ENCODE measurements at regions not wholly inside any gene's neighbourhood (a gene's known extent, or its start where the extent isn't known, plus 50 kb on each side); places are given as distances from the start of the nearest gene placed in this dataset.

DNA sequence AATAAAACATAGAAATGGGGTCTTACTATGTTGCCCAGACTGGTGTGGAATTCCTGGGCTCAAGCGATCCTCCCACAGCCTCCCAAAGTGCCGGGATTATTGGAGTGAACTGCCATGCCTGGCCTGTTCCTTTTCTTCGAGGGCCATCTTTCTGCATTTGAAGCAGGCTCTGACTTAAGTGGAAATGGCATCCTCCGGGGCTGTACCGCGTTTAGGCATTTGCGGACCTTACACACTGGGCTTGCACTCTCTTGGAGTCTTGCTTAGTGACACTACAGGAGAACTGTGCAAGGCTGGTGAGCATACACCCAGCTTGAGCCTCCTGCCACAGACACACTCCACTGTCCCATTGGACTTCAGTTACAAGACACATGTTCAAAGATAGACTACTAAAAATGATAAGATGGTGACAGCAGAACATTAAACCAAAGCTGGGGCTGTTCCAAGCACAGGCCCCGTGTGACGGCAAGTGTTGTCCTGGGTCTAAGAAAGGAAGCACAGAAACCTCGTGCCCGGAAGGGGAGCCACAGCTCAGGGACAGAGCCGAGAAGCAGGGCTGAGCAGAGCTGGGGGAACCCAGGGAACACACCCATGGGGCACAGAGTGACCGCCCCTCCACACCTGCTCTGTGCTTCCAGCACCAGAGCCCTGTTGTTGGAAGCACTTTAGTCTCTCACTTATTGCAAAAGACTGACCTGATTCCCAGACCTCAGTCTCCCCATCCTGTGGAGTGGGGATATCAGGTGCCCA lies 59.0 kb upstream of the SHANK2 start:
- TF ChIP-seq, protein P1, sequence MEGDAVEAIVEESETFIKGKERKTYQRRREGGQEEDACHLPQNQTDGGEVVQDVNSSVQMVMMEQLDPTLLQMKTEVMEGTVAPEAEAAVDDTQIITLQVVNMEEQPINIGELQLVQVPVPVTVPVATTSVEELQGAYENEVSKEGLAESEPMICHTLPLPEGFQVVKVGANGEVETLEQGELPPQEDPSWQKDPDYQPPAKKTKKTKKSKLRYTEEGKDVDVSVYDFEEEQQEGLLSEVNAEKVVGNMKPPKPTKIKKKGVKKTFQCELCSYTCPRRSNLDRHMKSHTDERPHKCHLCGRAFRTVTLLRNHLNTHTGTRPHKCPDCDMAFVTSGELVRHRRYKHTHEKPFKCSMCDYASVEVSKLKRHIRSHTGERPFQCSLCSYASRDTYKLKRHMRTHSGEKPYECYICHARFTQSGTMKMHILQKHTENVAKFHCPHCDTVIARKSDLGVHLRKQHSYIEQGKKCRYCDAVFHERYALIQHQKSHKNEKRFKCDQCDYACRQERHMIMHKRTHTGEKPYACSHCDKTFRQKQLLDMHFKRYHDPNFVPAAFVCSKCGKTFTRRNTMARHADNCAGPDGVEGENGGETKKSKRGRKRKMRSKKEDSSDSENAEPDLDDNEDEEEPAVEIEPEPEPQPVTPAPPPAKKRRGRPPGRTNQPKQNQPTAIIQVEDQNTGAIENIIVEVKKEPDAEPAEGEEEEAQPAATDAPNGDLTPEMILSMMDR (IDR thresholded peaks at IDR 0.05; ENCODE audit: low read depth, low read length): no peak
- TF ChIP-seq EZH2phosphoT487 (IDR thresholded peaks at IDR 0.05; ENCODE audit: low read depth): no peak

Data from OCI-LY3 (cell line).